GM19023 (cell line): ENCODE measurements at regions not wholly inside any gene's neighbourhood (a gene's known extent, or its start where the extent isn't known, plus 50 kb on each side); places are given as distances from the start of the nearest gene placed in this dataset.
"Not testable (repeated sequence)": the region's sequence is repeated elsewhere in the genome, so short reads cannot be mapped to it uniquely, and the experiment has no call there.

Source experiments
- ATAC-seq: cut with Tn5 transposase; IDR thresholded peaks from one replicate; pipeline ENCODE4 v1.9.1; 2021; ENCODE audit warnings: mild to moderate bottlenecking, moderate library complexity; ENCODE audit not compliant: unreplicated experiment

GRCh38 chr2:144833075-144833637 is 313.2 kb upstream of the ZEB2 start:
- no peak for ATAC-seq

DNA sequence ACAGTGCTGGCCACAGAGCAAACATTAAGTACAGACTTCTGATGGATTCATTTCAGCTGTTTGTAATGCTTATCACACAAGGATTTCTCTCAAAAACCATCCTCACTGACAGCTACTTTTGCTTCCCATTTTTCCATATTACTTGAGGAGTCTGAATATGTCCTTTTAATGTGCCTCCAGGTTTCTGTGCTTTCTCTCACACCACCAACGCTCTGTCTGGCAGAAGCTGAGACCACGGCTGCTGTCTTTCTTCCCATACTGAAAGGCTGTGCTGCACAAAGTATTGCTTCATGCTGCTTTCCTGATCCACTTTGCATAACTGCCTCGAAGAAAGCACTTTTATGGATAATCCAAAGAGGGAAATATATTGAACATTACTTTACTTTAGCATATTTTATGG is 312.1 kb upstream of the ZEB2 start:
- ATAC-seq = no peak

- no peak for ATAC-seq
These were observed 310.6 kb upstream of the ZEB2 start for GRCh38 chr2:144830543-144830942.

- ATAC-seq = no peak
These were observed 307.5 kb upstream of the ZEB2 start for GRCh38 chr2:144827404-144827803.

DNA sequence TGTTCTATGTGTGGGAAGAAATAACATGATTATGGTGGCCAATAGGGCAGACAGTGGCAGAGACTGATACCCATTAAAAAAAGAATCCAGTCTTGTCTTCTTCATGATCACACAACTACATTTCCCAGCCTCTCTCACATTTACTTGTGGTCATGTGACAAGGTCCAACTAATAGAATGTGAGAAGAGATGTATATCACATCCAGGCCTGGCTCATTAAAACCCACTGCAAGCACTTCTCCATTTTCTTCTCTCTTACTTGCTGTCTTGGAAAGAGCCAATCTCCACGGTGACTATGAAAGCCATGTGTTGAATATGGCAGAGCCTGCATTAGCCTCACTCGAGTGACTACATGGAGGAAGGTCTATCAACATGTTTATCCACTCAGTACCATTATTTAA is 306.2 kb upstream of the ZEB2 start:
- no peak for ATAC-seq

DNA sequence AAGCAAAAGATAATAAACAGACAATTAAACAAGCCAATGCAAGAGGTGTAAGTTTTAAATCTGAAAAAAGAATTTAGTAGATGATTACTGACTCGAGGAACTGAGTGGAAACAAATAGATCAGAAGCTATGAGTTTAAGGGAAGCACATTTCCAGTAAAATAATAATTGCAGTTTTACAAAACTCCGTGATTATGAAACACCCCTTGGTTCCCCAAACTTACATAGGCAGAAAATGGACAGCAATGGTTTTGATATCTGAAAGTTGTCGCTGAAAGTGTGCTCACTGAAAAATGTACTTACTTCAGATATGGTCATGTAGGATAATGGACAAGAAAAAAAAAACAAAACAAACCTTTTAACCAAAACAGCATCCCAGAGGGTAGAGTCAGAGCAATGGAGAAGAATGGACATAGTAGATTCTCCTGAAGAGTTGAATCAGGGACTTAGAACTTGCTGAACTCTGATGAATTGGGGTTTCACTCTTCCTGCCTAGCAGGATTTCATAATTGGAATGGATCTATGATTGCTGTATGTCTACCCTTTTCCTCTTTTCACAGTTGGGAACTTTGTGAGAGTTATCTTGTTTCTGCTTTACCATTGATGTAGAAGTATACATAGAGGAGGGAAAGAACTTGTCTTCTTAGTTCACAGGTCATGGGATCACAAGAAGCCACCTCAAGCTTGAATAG is 305.6 kb upstream of the ZEB2 start:
- ATAC-seq = no peak

GRCh38 chr2:144824306-144825080 is 304.6 kb upstream of the ZEB2 start:
- ATAC-seq = no peak

GRCh38 chr2:144822966-144823365 is 303.0 kb upstream of the ZEB2 start:
- no peak for ATAC-seq

- ATAC-seq = no peak
These were observed 292.4 kb upstream of the ZEB2 start for GRCh38 chr2:144812288-144812687.

DNA sequence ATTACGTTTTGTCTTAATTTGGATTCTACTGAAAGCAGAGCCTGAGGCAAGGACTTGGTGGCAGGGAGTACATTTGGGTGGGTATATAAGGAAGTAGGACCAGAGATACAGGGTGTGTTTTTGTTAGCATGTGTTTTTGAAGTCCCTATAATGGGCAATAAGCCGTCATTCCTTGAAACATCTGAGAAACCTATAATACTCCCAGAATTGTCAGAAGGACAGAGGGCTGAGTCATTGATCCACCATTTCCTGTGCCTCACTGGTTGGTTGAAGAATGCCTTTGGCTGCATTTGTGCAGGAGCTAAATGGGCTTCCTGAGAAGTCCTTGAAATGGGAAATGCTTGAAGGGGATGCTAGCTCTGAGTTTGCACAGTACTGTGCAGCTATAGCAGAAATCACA is 281.8 kb upstream of the ZEB2 start:
- no peak for ATAC-seq

DNA sequence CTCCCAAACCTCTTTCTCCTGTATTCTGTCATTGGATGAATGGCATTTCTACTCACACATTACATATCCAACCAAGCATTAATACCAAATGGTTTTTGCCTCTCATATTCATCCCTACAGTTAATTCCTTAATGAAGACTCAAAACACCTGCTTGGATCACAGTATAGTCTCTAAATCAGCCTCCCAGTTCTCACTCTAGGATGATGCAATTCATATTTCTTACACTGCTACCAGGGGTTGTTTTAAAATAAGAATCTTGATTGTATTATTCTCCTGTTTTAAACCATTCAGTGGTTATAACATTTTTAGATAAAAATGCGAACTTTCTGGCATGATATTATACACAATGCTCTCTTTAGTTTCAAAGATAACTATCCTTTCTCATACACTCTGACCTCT is 281.4 kb upstream of the ZEB2 start:
- no peak for ATAC-seq

DNA sequence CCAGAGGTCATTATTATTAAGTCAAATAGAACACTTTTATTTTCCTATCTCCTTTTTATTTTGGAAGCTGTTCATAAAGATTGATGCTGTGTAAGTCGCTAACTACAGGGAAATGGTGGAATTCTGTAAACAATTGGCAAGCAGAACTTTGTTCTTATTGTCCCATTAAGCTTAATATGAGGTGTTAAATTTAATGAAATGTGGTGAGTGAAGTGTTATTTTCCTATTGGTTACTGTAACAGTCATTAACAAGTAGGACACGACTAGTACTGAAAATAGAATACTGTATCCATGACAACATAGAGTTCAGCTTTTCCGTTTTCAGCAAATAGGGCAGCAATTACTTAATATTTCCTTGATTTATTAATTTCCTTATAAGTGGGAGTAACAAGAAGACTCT is 279.1 kb upstream of the ZEB2 start:
- no peak for ATAC-seq

- no peak for ATAC-seq
These were observed 278.1 kb upstream of the ZEB2 start for GRCh38 chr2:144798034-144798433.

DNA sequence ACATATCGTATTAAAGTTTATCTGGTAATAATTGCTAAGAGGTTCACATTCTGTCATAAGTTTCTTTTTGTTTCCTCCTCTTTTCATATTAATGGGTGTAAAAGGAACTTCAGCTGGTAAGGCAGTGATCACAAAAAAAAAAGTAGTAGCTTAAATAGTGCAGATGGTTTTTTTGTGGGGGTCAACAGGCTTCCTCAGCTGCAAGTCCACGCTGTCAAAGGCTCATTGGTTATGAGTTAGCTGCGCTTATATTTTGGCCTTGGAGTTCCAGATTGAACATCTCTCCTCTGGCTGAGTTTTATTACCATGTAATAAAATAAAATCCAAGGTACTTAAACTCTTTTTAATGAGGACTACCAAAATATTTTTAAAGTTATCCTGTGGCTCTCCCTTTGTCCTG is 277.0 kb upstream of the ZEB2 start:
- no peak for ATAC-seq

DNA sequence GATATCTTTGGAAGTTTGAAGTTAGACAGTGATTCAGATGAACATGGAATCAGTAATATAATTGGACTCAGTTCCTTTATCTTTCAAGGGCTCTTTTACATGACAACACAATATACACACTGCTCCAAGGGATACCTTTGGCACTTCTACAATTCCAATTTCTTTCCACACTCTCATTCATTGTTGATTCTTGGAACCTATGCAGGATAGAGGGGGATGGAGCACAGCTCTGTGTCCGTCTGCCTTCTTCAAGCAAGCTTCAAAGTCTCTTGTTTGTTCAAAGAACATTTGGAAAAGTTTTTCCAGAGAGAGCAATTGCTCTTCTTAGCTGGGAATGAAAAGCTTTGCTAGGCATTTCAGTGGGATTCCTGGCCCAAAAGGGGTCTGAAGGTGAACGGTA is 276.2 kb upstream of the ZEB2 start:
- ATAC-seq = no peak

DNA sequence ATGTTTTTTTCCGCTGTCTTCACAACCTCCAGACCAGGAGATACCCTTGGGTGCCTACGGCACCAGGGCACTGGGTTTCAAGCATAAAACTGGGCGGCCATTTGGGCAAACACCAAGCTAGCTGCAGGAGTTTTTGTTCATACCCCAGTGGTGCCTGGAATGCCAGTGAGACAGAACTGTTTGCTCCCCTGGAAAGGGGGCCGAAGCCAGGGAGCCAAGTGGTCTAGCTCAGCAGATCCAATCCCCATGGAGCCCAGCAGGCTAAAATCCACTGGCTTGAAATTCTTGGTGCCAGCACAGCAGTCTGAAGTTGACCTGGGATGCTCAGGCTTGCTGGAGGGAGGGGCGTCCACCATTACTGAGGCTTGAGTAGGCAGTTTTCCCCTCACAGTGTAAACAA is 265.3 kb upstream of the ZEB2 start:
- no peak for ATAC-seq

- no peak for ATAC-seq
These were observed 261.1 kb upstream of the ZEB2 start for GRCh38 chr2:144780983-144781382.

- ATAC-seq = no peak
These were observed 256.8 kb upstream of the ZEB2 start for GRCh38 chr2:144776766-144777165.

DNA sequence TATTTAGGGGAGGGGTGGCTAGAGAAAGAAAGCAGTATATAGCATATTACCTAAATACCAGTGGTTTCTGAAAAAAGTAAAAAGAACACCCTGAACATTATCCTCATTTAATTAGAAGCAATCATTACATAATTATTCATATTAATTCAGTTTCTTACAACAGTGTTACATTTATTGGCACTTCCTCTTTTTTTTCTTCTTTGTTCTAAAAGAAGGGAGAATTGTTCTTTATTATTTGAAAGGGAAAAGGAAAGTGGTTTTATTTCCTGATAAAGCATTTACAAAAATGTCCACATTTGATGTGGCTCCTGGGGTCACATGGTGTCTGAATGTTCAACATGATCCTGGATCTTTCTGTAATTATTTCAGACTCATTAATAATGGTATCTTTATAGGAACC is 254.9 kb upstream of the ZEB2 start:
- ATAC-seq = no peak

DNA sequence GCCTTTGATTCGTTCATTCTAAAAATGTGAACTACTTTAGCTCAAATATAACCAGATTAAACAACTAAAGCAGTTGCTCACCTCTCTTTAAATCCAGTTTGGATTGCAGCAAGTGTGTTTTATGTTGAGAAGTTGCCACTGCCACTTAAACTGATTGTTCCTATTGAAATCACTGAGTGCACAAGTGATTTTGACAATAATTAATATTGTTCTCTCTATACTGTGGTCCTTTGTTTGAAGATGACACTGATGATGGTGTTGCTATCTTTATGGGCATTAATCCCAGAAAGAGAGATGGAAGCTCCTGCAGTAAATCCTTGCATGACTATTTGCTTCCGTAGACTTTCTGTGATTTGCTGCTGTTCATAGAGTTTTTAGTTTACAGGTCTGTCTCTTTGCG is 251.4 kb upstream of the ZEB2 start:
- no peak for ATAC-seq

- ATAC-seq = no peak
These were observed 250.8 kb upstream of the ZEB2 start for GRCh38 chr2:144770616-144771230.

- not testable (repeated sequence) for ATAC-seq
These were observed 241.0 kb upstream of the ZEB2 start for GRCh38 chr2:144760939-144761338.
